GM10266 (cell line): ENCODE measurements at regions not wholly inside any gene's neighbourhood (a gene's known extent, or its start where the extent isn't known, plus 50 kb on each side); places are given as distances from the start of the nearest gene placed in this dataset.
"Not testable (repeated sequence)": the region's sequence is repeated elsewhere in the genome, so short reads cannot be mapped to it uniquely, and the experiment has no call there.

Experiments used
- DNase-seq: peaks from one replicate; pipeline ENCODE4 v3.0.0; 2012; ENCODE audit errors: extremely low spot score
- TF ChIP-seq, protein P1 (sequence below): IDR thresholded peaks from 2 replicates; pipeline ENCODE4 v1.5.1; 2012; ENCODE audit warnings: mild to moderate bottlenecking, low read depth; ENCODE audit not compliant: control insufficient read depth, insufficient read depth; ENCODE audit errors: missing control alignments

- TF ChIP-seq, protein P1, sequence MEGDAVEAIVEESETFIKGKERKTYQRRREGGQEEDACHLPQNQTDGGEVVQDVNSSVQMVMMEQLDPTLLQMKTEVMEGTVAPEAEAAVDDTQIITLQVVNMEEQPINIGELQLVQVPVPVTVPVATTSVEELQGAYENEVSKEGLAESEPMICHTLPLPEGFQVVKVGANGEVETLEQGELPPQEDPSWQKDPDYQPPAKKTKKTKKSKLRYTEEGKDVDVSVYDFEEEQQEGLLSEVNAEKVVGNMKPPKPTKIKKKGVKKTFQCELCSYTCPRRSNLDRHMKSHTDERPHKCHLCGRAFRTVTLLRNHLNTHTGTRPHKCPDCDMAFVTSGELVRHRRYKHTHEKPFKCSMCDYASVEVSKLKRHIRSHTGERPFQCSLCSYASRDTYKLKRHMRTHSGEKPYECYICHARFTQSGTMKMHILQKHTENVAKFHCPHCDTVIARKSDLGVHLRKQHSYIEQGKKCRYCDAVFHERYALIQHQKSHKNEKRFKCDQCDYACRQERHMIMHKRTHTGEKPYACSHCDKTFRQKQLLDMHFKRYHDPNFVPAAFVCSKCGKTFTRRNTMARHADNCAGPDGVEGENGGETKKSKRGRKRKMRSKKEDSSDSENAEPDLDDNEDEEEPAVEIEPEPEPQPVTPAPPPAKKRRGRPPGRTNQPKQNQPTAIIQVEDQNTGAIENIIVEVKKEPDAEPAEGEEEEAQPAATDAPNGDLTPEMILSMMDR, result no peak
- DNase-seq, result no peak
These were observed 67.7 kb upstream of the WNT4 start for GRCh38 chr1:22210636-22211035.

DNA sequence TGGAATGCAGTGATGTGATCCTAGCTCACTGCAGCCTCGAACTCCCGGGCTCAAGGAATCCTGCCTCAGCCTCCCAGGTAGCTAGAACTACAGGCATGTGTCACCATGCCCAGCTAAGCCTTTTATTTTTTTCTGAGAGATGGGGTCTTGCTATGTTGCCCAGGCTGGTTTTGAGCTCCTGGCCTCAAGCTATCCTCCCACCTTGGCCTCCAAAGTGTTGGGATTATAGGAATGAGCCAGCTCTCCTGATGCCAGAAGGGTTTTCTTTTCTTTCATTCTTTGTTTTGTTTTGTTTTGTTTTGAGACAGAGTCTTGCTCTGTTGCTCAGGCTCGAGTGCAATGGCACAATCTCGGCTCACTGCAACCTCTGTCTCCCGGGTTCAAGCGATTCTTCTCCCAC is 68.6 kb upstream of the WNT4 start:
- DNase-seq, result not testable (repeated sequence)

GRCh38 chr1:22212400-22213233 is 69.7 kb upstream of the WNT4 start:
- DNase-seq, result no peak
- TF ChIP-seq, protein P1, result no peak

DNA sequence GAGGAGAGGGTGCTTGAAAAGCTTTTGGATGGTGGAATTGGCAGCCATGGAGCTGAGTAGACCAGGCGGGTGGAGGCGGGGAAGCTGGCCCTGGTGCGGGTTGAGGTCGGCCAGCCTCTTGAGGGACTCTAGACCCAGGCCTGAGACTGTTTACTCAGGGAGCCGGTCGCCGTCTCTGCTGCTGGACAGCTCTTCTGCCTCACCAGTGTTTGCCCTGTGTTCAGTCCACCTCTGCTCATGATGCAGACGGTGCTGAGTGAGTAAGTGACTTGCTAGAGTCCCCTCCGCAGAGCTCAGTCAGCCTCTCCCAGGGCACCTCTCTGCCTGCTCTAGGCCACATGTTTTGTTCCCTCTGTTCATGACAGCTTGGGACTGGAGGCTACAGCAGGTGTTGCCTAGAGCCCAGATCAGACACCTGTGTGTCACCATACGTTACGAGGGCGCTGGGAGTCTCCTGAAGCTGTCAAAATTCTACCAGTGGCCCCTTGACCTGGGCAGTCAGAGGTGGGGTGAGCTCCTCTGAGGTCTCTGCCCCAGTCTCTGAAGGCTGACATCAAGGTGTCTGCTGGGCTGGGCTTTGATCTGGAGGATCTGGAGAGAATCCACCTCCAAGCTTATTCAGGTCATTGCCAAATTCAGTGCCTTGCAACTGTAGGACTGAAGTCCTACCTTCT is 73.5 kb upstream of the WNT4 start:
- no peak for DNase-seq
- TF ChIP-seq, protein P1, result no peak

GRCh38 chr1:22216966-22217365 is 74.1 kb upstream of the WNT4 start:
- TF ChIP-seq, protein P1, result no peak

DNA sequence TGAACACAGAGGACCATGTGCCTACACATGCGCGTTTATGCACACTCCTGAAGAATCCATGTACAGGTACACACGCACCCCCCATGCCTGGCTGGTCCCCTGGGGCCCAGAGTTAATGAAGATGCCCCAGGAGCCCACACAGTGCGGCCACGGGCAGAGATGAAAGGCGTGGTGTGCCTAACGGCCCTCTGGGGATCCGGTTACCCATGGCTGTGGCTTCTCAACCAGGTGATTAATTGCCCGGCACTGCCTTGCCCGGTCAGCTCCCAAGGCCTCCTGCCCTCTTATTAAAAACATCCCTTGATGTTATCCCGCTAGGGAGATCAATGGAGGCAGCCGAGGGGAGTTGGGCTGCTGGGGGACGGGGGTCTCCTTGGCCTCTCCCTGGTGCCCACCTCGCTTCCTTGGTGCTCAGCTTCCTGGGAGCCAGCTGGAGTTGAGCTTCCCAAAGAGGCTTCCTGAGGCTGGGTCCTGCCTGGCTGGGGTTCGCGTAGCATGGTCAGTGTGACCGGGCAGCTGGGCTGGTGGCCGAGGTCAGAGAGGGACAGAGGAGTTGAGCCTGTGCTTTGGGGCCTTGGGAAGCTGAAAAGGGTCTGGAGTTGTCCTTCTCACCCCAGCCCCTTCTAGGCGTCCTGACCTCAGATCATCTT is 75.0 kb upstream of the WNT4 start:
- no peak for DNase-seq

More at GRCh38 chr1:22216966-22217365, 74.1 kb upstream of the WNT4 start:
- no peak for DNase-seq

DNA sequence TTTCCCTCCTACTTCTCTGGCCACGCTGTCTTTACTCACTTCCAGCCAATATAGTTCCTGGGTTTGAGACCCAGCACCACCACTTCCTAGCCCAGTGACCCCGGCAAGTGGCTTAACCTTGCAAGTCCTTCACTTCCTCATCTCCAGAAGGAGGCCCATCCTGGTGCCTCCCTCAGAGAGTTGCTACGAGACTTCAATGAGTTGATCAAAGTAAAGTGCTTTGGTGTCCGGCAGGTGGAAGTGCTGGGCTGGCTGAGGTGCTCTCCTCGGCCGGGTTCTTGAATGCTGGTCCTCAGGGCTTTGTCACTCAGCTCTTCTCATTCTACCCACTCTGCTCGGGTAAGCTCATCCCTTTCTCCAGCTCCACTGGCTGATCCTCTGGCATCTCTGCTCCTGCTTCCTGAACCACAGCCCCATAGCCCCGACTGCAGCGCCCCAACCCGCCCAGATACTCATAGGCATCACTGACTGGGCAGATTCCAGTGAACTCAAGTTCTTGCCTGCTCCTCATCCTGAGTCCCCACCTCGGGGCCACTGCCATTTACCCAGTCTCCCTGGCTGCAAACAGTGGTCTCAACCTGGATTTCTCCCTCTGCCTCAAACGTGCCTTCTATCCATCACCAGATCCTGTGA is 75.8 kb upstream of the WNT4 start:
- TF ChIP-seq, protein P1, result no peak
- no peak for DNase-seq

More for the DNA sequence above, 75.0 kb upstream of the WNT4 start:
- TF ChIP-seq, protein P1, result no peak
